Caco-2 (cell line): ENCODE measurements at regions not wholly inside any gene's neighbourhood (a gene's known extent, or its start where the extent isn't known, plus 50 kb on each side); places are given as distances from the start of the nearest gene placed in this dataset.

Experiments used
- BruUV-seq: library from RNA; stranded (reverse); fragments of 400-500 nt; replicated peaks from 2 replicates; lab custom pipeline; 2021; lab: Mats Ljungman, UMichigan
- CTCF ChIA-PET: fragments of 300-600 bp; sonication (Branson Sonifier 250); formaldehyde crosslinking; loops from one replicate; lab custom pipeline; 2022; ENCODE audit warnings: antibody characterized with exemption; lab: Charles Lee
- POLR2A ChIA-PET: fragments of 300-600 bp; sonication (Branson Sonifier 250); formaldehyde crosslinking; loops from one replicate; lab custom pipeline; 2022; ENCODE audit warnings: antibody characterized with exemption; lab: Charles Lee
- DNase-seq, 2 experiments: peaks; one replicate each; pipeline versions ENCODE4 v3.0.0 to v3.0.0-alpha.2; 2020 to 2022
- H3K27me3 ChIP-seq: replicated peaks from 2 replicates; pipeline ENCODE4 v1.6.0; 2011; ENCODE audit warnings: low read length; ENCODE audit not compliant: control insufficient read depth, insufficient read depth
- H3K36me3 ChIP-seq: 2 replicates; pipeline ENCODE4 v1.5.1; 2011; ENCODE audit warnings: low read length; ENCODE audit not compliant: control insufficient read depth, insufficient read depth
- H3K4me1 ChIP-seq: fragments of 250-450 bp; sonication (Bioruptor Pico); 2 replicates; pipeline ENCODE4 v1.5.1; 2020; ENCODE audit warnings: mild to moderate bottlenecking
- H3K4me3 ChIP-seq: 2 replicates; pipeline ENCODE4 v1.5.1; 2011; ENCODE audit warnings: low read depth, mild to moderate bottlenecking, control low read depth, low read length
- H3K9me3 ChIP-seq: fragments of 250-450 bp; sonication (Bioruptor Pico); 2 replicates; pipeline ENCODE4 v1.5.1; 2020; ENCODE audit warnings: mild to moderate bottlenecking, moderate library complexity
- H3K27ac Mint-ChIP-seq: one replicate; pipeline ENCODE4 v1.8.0; 2022; ENCODE audit warnings: mixed read lengths; ENCODE audit not compliant: unreplicated experiment
- H3K27me3 Mint-ChIP-seq: one replicate; pipeline ENCODE4 v1.8.0; 2022; ENCODE audit warnings: mixed read lengths; ENCODE audit not compliant: insufficient read depth, unreplicated experiment
- H3K36me3 Mint-ChIP-seq: one replicate; pipeline ENCODE4 v1.8.0; 2022; ENCODE audit warnings: mild to moderate bottlenecking, mixed read lengths; ENCODE audit not compliant: insufficient read depth, unreplicated experiment
- H3K4me1 Mint-ChIP-seq: one replicate; pipeline ENCODE4 v1.8.0; 2022; ENCODE audit warnings: low read depth, mixed read lengths; ENCODE audit not compliant: unreplicated experiment
- H3K4me3 Mint-ChIP-seq: one replicate; pipeline ENCODE4 v1.8.0; 2022; ENCODE audit warnings: mild to moderate bottlenecking, moderate library complexity, mixed read lengths; ENCODE audit not compliant: unreplicated experiment
- H3K9me3 Mint-ChIP-seq: one replicate; pipeline ENCODE4 v1.8.0; 2022; ENCODE audit warnings: mixed read lengths; ENCODE audit not compliant: unreplicated experiment
- CTCF ChIP-seq, 2 experiments: fragments of 200-600 bp in 1 of 2; IDR thresholded peaks; 1 replicate in 1 of 2; 2 replicates in 1 of 2; pipeline versions ENCODE4 v1.5.1 to v1.8.0; 2011 to 2022; ENCODE audit warnings: antibody characterized with exemption in 1 of 2, control low read depth in 1 of 2, inconsistent platforms in 1 of 2, low read depth in 1 of 2, low read length in 1 of 2, mild to moderate bottlenecking in 1 of 2, moderate library complexity in 1 of 2; ENCODE audit not compliant: insufficient read depth in 1 of 2, severe bottlenecking in 1 of 2, unreplicated experiment in 1 of 2
- intact Hi-C: fragments of 100-400 bp; cut with micrococcal nuclease; formaldehyde crosslinking; loops from one replicate; pipeline ENCODE4 v1.10.0; 2022; ENCODE audit not compliant: unreplicated experiment

DNA sequence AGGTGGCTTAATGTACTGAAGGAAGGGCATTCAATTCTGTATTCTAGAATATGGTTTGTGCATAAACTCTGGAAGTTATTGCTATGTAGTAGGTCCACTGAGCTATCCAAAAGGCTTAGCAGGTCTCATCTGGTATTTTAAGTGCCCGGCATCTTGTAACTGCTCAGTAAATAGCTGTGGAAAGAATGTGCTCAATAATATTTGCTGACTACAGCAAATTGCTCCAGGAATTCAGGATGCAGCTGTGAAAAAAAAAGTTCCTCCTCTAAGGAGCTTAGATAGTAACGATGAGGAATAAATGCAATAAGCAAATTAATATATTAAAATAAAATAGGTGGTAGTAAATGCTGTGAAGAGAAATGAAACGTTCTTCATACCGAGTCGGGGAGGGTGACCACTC, 857.1 kb downstream of the AACS start:
- Histone ChIP-seq H3K4me3 (no peak overlapping the region), H3K27me3 (no peaks in the 10 kb centered on the region), H3K9me3 (no peaks in the 10 kb centered on the region), H3K4me1 (no peaks in the 10 kb centered on the region), H3K36me3 (no peaks in the 10 kb centered on the region)
- intact Hi-C loops = no loop called here
- H3K9me3 Mint-ChIP-seq = peaks cover 12% of the 10 kb centered on the region
- TF ChIP-seq CTCF (IDR thresholded peaks at IDR 0.05; ENCODE audit: insufficient read depth in 1 of 2, low read depth in 1 of 2, low read length in 1 of 2, severe bottlenecking in 1 of 2, unreplicated experiment in 1 of 2) = no peak
- H3K27ac Mint-ChIP-seq = no peak overlapping the region
- no peaks in the 10 kb centered on the region for H3K36me3 Mint-ChIP-seq
- peaks cover 10% of the 10 kb centered on the region for H3K27me3 Mint-ChIP-seq
- no TSS peak for BruUV-seq
- ChIA-PET POLR2A (no interaction called here), CTCF (no interaction called here)
- no peak overlapping the region for H3K4me3 Mint-ChIP-seq
- H3K4me1 Mint-ChIP-seq = no peaks in the 10 kb centered on the region
- DNase-seq = no peak

DNA sequence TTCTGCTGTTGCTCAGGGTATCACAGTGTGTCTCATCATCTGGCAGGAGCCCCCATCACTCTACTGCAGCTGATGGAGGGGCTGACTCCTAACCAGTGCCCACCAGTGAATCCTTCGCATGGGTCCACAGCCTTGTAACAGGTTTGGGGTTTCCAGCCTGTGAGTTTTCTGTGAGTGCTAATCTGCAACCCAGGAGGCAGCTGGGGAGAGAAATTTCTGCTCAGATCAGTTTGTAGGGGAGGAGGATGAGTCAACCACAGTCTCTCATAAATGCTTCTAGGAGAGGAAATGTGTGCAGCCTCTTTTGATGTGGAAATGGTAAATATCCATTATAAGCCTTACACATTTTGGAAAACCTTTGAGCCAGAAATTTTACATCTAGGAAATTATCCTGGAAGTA, 871.3 kb downstream of the AACS start:
- no peak for DNase-seq
- H3K4me1 Mint-ChIP-seq = no peaks in the 10 kb centered on the region
- Histone ChIP-seq H3K36me3 (no peaks in the 10 kb centered on the region), H3K4me3 (no peak overlapping the region), H3K4me1 (no peaks in the 10 kb centered on the region), H3K9me3 (no peaks in the 10 kb centered on the region), H3K27me3 (no peaks in the 10 kb centered on the region)
- H3K27ac Mint-ChIP-seq = no peak overlapping the region
- no peak overlapping the region for H3K4me3 Mint-ChIP-seq
- peaks cover 2% of the 10 kb centered on the region for H3K27me3 Mint-ChIP-seq
- POLR2A ChIA-PET = no interaction called here
- CTCF ChIA-PET = no interaction called here
- intact Hi-C loops = no loop called here
- H3K9me3 Mint-ChIP-seq = no peaks in the 10 kb centered on the region
- no TSS peak for BruUV-seq
- TF ChIP-seq CTCF (IDR thresholded peaks at IDR 0.05; ENCODE audit: insufficient read depth in 1 of 2, low read depth in 1 of 2, low read length in 1 of 2, severe bottlenecking in 1 of 2, unreplicated experiment in 1 of 2) = no peak
- H3K36me3 Mint-ChIP-seq = no peaks in the 10 kb centered on the region

DNA sequence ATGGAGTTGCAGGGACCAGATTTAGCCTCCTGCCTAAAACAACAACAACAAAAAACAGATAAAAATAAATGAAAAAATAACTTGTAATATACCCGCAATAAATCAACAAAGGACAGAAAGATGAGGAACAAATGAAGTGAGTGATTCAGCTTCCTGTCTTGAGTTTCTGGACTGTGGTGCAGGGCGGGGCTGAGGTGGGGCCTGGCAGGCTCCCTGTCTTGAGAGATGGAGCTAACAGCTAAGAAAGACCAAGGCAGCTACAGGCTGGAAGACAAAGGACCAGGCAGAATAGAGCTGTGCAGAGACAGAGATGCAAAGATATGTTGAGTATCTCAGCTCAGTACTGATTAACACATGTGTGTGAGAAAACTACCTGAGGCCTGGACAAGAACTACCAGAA, 879.2 kb downstream of the AACS start:
- Mint-ChIP-seq H3K27ac (no peak overlapping the region), H3K27me3 (peaks cover 2% of the 10 kb centered on the region), H3K9me3 (no peaks in the 10 kb centered on the region), H3K4me1 (no peaks in the 10 kb centered on the region), H3K36me3 (no peaks in the 10 kb centered on the region), H3K4me3 (no peak overlapping the region)
- CTCF ChIA-PET = interaction anchor here (0.5 kb wide), 1 partner anchor 351 kb away, joined by 3 read pairs; no protein-coding TSS in a partner anchor
- POLR2A ChIA-PET = no interaction called here
- DNase-seq = no peak
- H3K9me3 ChIP-seq = no peaks in the 10 kb centered on the region
- intact Hi-C loops = no loop called here
- no peak overlapping the region for H3K4me3 ChIP-seq
- BruUV-seq = no TSS peak
- H3K36me3 ChIP-seq = no peaks in the 10 kb centered on the region
- H3K4me1 ChIP-seq = no peaks in the 10 kb centered on the region
- H3K27me3 ChIP-seq = no peaks in the 10 kb centered on the region
- TF ChIP-seq CTCF (IDR thresholded peaks at IDR 0.05; ENCODE audit: insufficient read depth in 1 of 2, low read depth in 1 of 2, low read length in 1 of 2, severe bottlenecking in 1 of 2, unreplicated experiment in 1 of 2) = no peak
